ENCODE measurements at regions not wholly inside any gene's neighbourhood (a gene's known extent, or its start where the extent isn't known, plus 50 kb on each side); places are given as distances from the start of the nearest gene placed in this dataset.
A peak's percentile ranks its signal among the peaks of the same experiment; 100 is the strongest.

DNA sequence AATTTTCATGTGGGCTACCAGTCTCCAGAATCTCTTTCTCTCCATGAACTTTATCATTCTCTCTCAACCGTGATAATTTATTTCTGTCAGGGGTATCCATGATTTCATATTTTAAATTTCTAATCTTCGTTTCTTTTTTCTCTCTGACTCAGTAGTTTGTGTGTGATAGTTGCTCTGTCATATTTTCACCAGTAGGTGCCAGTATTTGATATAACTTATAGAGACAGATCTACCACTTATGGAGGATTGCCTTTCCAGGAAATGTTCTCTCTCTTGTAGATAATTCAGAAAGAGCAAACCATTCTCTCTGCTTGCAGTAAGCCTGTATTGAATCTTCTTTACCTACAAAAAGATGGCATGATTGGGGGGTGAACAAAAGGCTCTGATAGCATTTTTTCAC lies 79.3 kb upstream of the DYNLT3 start:
- Histone ChIP-seq H3K27me3 (ENCODE audit: low read depth) (no peaks in the 10 kb centered on the region), H3K36me3 (no peaks in the 10 kb centered on the region), H3K9me3 (replicated peaks) (no peaks in the 10 kb centered on the region), H3K4me1 (no peaks in the 10 kb centered on the region), H3K4me3 (no peak overlapping the region), H3K27ac (replicated peaks) (no peak overlapping the region)
- no peak for DNase-seq
- intact Hi-C loops (cut with micrococcal nuclease) = loop anchor here (5.0 kb wide), 1 partner anchor 241 kb away; no protein-coding TSS in a partner anchor
- TF ChIP-seq, protein P1, sequence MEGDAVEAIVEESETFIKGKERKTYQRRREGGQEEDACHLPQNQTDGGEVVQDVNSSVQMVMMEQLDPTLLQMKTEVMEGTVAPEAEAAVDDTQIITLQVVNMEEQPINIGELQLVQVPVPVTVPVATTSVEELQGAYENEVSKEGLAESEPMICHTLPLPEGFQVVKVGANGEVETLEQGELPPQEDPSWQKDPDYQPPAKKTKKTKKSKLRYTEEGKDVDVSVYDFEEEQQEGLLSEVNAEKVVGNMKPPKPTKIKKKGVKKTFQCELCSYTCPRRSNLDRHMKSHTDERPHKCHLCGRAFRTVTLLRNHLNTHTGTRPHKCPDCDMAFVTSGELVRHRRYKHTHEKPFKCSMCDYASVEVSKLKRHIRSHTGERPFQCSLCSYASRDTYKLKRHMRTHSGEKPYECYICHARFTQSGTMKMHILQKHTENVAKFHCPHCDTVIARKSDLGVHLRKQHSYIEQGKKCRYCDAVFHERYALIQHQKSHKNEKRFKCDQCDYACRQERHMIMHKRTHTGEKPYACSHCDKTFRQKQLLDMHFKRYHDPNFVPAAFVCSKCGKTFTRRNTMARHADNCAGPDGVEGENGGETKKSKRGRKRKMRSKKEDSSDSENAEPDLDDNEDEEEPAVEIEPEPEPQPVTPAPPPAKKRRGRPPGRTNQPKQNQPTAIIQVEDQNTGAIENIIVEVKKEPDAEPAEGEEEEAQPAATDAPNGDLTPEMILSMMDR (IDR thresholded peaks at IDR 0.05; ENCODE audit: borderline replicate concordance) = peak; percentile 59

DNA sequence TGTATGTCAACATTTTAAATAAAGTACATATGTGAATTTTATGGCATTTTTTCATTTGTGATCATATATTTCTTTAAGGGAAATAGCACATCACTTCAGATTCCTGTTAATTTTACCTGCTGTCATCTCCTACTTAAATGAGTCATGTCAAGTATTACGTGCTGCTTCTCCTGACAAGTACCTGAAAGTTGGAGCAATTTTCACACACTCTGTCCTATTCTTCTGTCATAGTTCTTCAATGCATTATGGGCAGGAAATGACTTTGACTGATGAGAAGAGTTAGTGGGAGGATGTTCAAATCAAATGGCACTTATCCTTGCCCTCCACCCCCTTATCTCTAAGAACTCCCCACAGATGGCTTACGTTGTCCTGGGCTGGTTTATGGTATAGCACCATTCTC lies 64.2 kb upstream of the SYTL5 start:
- intact Hi-C loops (cut with micrococcal nuclease) = no loop called here
- Histone ChIP-seq H3K4me1 (no peaks in the 10 kb centered on the region), H3K27me3 (ENCODE audit: low read depth) (no peaks in the 10 kb centered on the region)

DNA sequence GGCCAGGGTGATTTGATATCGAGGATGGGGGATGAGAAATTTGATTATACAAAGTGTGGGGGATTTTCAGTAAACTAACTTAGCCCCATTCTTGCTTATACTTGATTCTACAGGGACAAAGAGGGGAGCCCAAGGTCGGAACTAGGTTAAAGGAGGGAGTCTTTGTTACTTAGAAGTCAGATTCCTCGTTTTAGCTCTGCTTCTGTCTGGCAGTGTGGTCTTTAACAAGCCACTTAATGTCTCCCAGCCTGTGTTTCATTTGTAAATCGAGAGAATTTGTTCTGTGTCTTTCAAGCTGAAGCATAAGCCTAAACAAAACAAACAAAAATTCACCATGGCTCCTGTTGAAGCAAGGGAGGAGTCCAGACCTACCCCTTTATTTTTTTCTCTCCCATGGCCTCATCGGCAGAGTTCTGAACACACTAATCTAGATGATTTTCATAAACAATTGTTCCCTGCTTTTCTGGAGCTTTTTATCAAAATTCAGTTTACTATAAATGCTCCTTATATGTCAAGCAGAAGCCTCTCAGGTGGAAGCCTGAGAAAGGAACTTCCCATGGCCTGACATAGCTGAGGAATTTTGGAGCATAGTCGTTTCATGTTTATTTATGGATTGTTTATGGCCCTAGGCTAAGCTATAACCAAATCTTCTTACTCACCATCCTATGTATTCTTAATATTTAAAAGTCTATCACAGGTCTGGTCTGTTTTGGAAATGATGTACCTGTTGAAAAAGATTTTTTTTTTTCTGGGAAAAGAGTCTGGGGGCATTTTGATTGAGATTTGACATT lies 62.6 kb upstream of the SYTL5 start:
- Histone ChIP-seq H3K27ac (replicated peaks) (no peak overlapping the region), H3K9me3 (replicated peaks) (no peaks in the 10 kb centered on the region), H3K36me3 (no peaks in the 10 kb centered on the region), H3K4me3 (no peak overlapping the region), H3K27me3 (ENCODE audit: low read depth) (no peaks in the 10 kb centered on the region), H3K4me1 (no peaks in the 10 kb centered on the region)
- TF ChIP-seq, protein P1 (IDR thresholded peaks at IDR 0.05; ENCODE audit: borderline replicate concordance) = no peak
- intact Hi-C loops (cut with micrococcal nuclease) = no loop called here
- DNase-seq = no peak

More for the DNA sequence above, 64.2 kb upstream of the SYTL5 start:
- Histone ChIP-seq H3K4me3 (no peak overlapping the region), H3K36me3 (no peaks in the 10 kb centered on the region), H3K27ac (replicated peaks) (no peak overlapping the region), H3K9me3 (replicated peaks) (no peaks in the 10 kb centered on the region)
- no peak for DNase-seq
- TF ChIP-seq, protein P1 (IDR thresholded peaks at IDR 0.05; ENCODE audit: borderline replicate concordance) = no peak

DNA sequence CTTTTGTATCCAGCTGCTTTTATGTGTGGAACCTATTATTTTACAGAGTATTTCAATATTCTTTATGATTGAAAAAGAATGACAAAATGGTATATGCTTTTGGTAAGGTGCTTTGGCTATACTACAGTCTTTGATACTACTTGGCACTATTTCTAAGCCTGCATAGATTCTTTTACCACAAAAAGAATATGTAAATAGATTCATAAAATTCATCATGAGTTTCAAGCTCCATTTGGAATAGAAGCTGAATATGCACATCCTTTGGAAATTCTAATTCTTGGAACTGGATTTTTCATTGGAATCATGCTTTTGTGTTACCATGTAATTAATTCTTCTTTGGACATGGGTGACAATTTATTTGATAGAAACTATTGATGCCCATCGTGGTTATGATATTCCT lies 60.2 kb upstream of the SYTL5 start:
- intact Hi-C loops (cut with micrococcal nuclease) = no loop called here
- H3K27me3 ChIP-seq (ENCODE audit: low read depth) = no peaks in the 10 kb centered on the region

DNA sequence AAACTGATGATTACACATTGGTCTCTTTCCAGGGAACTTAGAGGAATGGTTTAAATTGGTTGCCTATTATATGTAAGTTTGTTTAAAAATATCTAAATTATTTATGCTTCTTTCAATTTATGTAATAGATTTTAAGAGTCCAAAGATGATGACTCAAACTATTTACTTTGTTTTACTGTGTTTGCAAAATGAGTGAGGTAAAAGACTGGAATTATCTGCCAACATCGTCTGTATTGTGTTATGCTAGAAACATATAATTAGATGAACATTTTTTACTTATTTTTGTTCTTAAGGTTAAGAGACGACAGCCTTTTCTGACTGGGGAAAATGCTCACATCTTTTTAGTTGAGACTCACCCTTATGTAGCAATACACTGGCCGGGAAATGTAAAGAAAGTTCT lies 51.1 kb upstream of the SYTL5 start:
- Histone ChIP-seq H3K27me3 (ENCODE audit: low read depth) (no peaks in the 10 kb centered on the region), H3K4me3 (no peak overlapping the region), H3K27ac (replicated peaks) (no peak overlapping the region), H3K4me1 (no peaks in the 10 kb centered on the region), H3K36me3 (no peaks in the 10 kb centered on the region), H3K9me3 (replicated peaks) (no peaks in the 10 kb centered on the region)
- no peak for DNase-seq
- TF ChIP-seq, protein P1 (IDR thresholded peaks at IDR 0.05; ENCODE audit: borderline replicate concordance) = no peak
- intact Hi-C loops (cut with micrococcal nuclease) = no loop called here

More for the DNA sequence above, 60.2 kb upstream of the SYTL5 start:
- no peaks in the 10 kb centered on the region for H3K4me1 ChIP-seq
- no peaks in the 10 kb centered on the region for H3K36me3 ChIP-seq
- H3K4me3 ChIP-seq = no peak overlapping the region
- DNase-seq = no peak
- no peaks in the 10 kb centered on the region for H3K9me3 ChIP-seq (replicated peaks)
- no peak overlapping the region for H3K27ac ChIP-seq (replicated peaks)
- TF ChIP-seq, protein P1 (IDR thresholded peaks at IDR 0.05; ENCODE audit: borderline replicate concordance) = no peak
